ENCODE measurements at regions not wholly inside any gene's neighbourhood (a gene's known extent, or its start where the extent isn't known, plus 50 kb on each side); places are given as distances from the start of the nearest gene placed in this dataset.
"Not testable (repeated sequence)": the region's sequence is repeated elsewhere in the genome, so short reads cannot be mapped to it uniquely, and the experiment has no call there.

GRCh38 chr6:30832864-30833263 lies 51.5 kb upstream of the DDR1 start:
- intact Hi-C loops (cut with DNase I): no loop called here
- DNase-seq (ENCODE audit: low spot score): no peak
- no peak for ATAC-seq

GRCh38 chr6:30830438-30830837 lies 53.9 kb upstream of the DDR1 start:
- ATAC-seq: no peak
- intact Hi-C loops (cut with DNase I): no loop called here
- no peak for DNase-seq (ENCODE audit: low spot score)

GRCh38 chr6:30829639-30830255 lies 54.6 kb upstream of the DDR1 start:
- no peak for DNase-seq (ENCODE audit: low spot score)
- ATAC-seq: no peak
- intact Hi-C loops (cut with DNase I): loop anchor here (5.0 kb wide), 2 partner anchors 53 to 243 kb away; partner anchors contain the start of gene DDR1

GRCh38 chr6:30829033-30829432 lies 55.3 kb upstream of the DDR1 start:
- intact Hi-C loops (cut with DNase I): loop anchor here (5.0 kb wide), 2 partner anchors 53 to 243 kb away; partner anchors contain the start of gene DDR1
- peak; percentile 12 for ATAC-seq

GRCh38 chr6:30828027-30828962 lies 56.0 kb upstream of the DDR1 start:
- peak; percentile 95 for ATAC-seq

More at GRCh38 chr6:30829033-30829432, 55.3 kb upstream of the DDR1 start:
- DNase-seq (ENCODE audit: low spot score): no peak

GRCh38 chr6:30826961-30827342 lies 57.4 kb upstream of the DDR1 start:
- DNase-seq (ENCODE audit: low spot score): no peak
- no peak for ATAC-seq

More at GRCh38 chr6:30828027-30828962, 56.0 kb upstream of the DDR1 start:
- intact Hi-C loops (cut with DNase I): loop anchor here (5.0 kb wide), 2 partner anchors 54 to 244 kb away; partner anchors contain the start of gene DDR1
- peak; percentile 96 for DNase-seq (ENCODE audit: low spot score)

GRCh38 chr6:30824698-30825097 lies 59.6 kb upstream of the DDR1 start:
- no peak for ATAC-seq
- intact Hi-C loops (cut with DNase I): loop anchor here (5.0 kb wide), 3 partner anchors 58 to 248 kb away; partner anchors contain the start of gene DDR1
- no peak for DNase-seq (ENCODE audit: low spot score)

More at GRCh38 chr6:30826961-30827342, 57.4 kb upstream of the DDR1 start:
- intact Hi-C loops (cut with DNase I): loop anchor here (5.0 kb wide), 2 partner anchors 55 to 245 kb away; partner anchors contain the start of gene DDR1

GRCh38 chr6:30823534-30823865 lies 60.8 kb upstream of the DDR1 start:
- intact Hi-C loops (cut with DNase I): loop anchor here (5.0 kb wide), 1 partner anchor 76 kb away; no protein-coding TSS in a partner anchor
- ATAC-seq (no peak), DNase-seq (ENCODE audit: low spot score) (no peak)

- intact Hi-C loops (cut with DNase I): loop anchor here (5.0 kb wide), 1 partner anchor 75 kb away; no protein-coding TSS in a partner anchor
- no peak for ATAC-seq
- DNase-seq (ENCODE audit: low spot score): no peak
These were observed 62.2 kb upstream of the DDR1 start for GRCh38 chr6:30821862-30822784.

GRCh38 chr6:30820193-30820592 lies 64.1 kb upstream of the DDR1 start:
- peak; percentile 69 for ATAC-seq
- intact Hi-C loops (cut with DNase I): loop anchor here (5.0 kb wide), 1 partner anchor 73 kb away; no protein-coding TSS in a partner anchor
- DNase-seq (ENCODE audit: low spot score): no peak

- ATAC-seq (no peak), DNase-seq (ENCODE audit: low spot score) (no peak)
- intact Hi-C loops (cut with DNase I): no loop called here
These were observed 64.9 kb upstream of the DDR1 start for GRCh38 chr6:30819297-30819917.

GRCh38 chr6:30818391-30818841 lies 65.9 kb upstream of the DDR1 start:
- intact Hi-C loops (cut with DNase I): no loop called here

GRCh38 chr6:30816791-30817739 lies 67.3 kb upstream of the DDR1 start:
- DNase-seq (ENCODE audit: low spot score): no peak
- ATAC-seq: no peak
- intact Hi-C loops (cut with DNase I): no loop called here

More at GRCh38 chr6:30818391-30818841, 65.9 kb upstream of the DDR1 start:
- DNase-seq (ENCODE audit: low spot score): no peak
- ATAC-seq: peak; percentile 59

- ATAC-seq; DNase-seq (ENCODE audit: low spot score); intact Hi-C loops (cut with DNase I): not testable (repeated sequence)
These were observed 68.0 kb upstream of the DDR1 start for GRCh38 chr6:30816296-30816695.

- DNase-seq (ENCODE audit: low spot score); intact Hi-C loops (cut with DNase I); ATAC-seq: not testable (repeated sequence)
These were observed 69.1 kb upstream of the DDR1 start for GRCh38 chr6:30815041-30815742.

Data from sciatic nerve (tissue), 2 donors.